GM21515 (cell line): ENCODE measurements at regions not wholly inside any gene's neighbourhood (a gene's known extent, or its start where the extent isn't known, plus 50 kb on each side); places are given as distances from the start of the nearest gene placed in this dataset.
"Not testable (repeated sequence)": the region's sequence is repeated elsewhere in the genome, so short reads cannot be mapped to it uniquely, and the experiment has no call there.

Experiments
- ATAC-seq: cut with Tn5 transposase; IDR thresholded peaks from one replicate; pipeline ENCODE4 v1.9.1; 2021; ENCODE audit not compliant: unreplicated experiment

DNA sequence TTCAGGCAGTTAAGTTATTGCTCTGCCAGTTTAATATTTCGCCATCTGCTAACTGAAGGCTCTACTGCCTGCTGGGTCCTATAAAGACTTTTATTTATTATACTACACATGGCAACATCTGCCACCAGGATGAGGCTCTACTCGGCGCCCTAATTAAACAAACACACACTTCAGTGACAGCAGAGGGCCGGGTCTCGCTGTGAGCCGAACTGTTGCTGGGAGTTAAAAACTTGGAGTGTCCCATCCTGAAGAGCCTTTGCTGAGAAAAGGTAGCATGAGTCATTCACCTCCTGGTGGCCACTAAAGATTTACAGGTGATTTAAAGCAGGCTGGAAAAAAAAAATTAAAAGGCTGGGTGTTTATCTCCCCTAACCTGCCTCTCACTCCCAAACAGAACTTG is 183.7 kb downstream of the NPIPA8 start:
- ATAC-seq = not testable (repeated sequence)

- not testable (repeated sequence) for ATAC-seq
Measured at GRCh38 chr16:18148132-18148531, 188.4 kb downstream of the NPIPA8 start.

DNA sequence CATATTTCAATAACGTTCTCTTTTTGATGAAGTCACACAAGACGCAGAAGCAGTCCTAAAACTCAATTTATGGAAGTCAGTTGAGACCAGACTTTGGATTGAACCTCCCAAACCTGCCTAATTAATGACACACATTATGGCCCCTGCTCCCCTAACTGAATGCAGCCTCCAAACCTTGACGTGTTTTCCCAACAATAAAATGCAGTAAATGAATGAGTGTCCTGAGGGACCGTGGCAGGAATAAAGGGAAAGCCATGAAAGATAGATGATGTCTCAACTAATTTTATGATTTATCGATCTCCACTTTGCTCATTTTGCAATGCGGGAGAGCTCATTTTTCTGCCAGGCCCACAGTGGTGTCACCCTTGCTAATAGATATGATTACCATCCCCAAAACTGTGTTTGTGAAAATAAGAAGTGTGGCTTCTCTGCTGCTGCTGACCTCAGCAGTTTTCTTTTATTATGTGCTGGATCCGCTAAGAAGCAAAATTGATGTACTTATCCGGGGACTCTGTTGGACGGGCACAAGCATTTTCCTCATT is 189.9 kb downstream of the NPIPA8 start:
- not testable (repeated sequence) for ATAC-seq

DNA sequence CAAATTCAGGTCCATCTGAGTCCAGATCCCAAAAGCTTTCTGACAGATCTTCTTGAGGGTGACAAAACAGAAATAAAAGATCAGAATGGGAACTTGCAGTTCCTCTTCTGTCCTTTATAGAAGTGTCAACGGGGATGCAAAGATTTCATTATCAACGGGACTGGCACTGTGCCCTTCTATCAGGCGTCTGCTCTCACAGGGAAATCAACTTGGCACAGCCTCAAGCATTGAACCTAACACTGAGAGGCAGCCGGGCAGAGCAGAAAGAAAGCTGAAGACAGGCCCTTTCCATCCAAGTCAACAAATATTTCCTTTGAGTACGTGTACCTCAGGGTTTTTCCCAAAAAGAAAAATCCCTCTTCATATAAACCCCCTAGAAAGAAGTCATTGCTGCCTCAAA is 194.5 kb downstream of the NPIPA8 start:
- not testable (repeated sequence) for ATAC-seq

DNA sequence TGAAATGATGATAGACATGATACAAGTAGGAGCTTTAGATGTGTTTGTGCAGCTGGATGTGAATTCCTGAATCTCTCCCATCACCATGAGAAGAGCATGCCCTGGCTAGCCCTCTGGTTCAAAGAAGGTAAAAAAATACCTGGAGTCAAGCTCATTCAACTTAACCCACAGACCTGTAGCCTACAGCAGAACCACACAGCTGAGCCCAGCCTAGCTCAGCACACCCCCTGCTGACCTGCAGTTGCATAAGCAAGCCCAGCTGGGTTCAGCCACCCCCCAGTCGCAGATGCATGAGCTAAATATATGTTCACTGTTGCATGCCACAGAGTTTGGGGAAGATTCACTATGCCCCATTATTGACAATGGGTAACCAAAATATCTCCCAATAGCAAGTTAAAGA is 200.2 kb downstream of the NPIPA8 start:
- ATAC-seq = not testable (repeated sequence)

DNA sequence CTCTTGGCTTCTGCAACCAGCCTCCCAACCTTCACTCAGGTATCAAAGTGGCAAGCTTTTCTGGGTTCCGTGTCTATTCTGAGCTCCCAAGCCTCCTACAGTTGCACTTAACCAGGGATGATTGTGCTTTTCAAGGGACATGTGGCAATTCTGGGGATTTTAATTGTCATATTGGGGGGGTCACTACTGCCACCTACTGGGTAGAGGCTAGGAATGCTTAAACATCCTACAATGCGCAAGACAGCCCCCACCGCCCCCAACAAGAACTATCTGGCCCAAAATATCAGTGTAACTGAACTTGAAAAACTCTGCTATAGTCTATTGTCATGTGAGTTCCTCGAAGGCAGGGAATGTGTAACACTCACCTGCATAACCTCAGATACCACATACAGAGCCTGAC is 201.5 kb downstream of the NPIPA8 start:
- ATAC-seq = not testable (repeated sequence)

GRCh38 chr16:18131587-18131986 is 204.9 kb downstream of the NPIPA8 start:
- ATAC-seq = not testable (repeated sequence)

- not testable (repeated sequence) for ATAC-seq
Measured at GRCh38 chr16:18130478-18131120, 205.9 kb downstream of the NPIPA8 start.

DNA sequence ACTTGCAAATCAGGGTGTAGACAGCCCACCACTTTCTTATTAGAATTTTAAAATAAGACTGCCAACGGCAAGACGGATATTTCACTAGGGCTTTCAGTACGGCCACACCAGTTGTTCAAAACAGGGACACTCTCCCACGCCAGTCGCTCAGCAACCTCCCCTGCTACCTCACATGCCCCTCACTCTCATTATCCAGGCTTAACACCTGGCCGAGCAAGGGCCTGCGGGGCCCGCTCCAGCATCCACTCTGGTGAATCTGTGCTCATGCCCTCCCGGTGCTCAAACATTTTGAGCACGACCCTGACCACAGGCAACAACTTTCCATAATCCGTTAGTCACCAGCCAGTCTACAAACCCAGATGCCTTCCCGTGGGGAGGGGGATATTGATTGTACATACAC is 209.5 kb downstream of the NPIPA8 start:
- ATAC-seq = not testable (repeated sequence)

DNA sequence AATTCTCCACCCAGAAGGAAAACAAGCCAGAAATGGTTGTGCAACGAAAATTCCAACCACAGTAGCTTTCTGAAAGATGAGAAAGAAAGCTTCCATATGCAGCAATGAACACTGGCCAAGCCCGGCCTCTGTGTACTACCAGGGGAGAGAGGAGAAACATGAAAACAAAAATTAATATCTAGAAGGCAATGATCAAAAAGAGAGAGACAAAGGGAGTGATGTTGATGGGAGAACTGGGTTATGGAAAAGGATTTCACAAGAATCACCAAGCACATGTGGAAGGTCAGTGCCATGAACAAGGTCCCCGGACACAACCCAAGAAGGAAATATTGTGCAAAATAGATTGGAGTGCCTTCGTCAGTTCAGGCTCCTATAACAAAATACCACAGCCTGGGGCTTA is 217.4 kb downstream of the NPIPA8 start:
- ATAC-seq = not testable (repeated sequence)

DNA sequence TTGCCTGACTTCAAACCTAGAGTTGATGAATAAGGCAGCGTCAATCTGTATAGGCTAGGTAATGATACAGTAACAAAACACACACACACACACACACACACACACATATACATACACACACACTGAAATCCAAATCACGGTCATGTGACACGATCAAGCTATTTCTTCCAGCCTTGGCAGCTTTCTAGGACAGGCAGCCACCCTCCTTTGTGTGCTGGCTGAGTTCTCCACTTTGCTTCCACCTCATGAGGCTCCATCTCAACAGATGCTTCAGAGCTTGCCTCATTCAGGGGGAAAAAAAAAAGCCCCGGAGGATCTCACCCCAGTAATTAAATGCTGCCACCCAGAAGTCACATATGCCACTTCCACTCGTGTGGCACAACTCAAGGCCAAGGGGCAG is 217.9 kb downstream of the NPIPA8 start:
- not testable (repeated sequence) for ATAC-seq

GRCh38 chr16:18118071-18118470 is 218.5 kb downstream of the NPIPA8 start:
- ATAC-seq = not testable (repeated sequence)

DNA sequence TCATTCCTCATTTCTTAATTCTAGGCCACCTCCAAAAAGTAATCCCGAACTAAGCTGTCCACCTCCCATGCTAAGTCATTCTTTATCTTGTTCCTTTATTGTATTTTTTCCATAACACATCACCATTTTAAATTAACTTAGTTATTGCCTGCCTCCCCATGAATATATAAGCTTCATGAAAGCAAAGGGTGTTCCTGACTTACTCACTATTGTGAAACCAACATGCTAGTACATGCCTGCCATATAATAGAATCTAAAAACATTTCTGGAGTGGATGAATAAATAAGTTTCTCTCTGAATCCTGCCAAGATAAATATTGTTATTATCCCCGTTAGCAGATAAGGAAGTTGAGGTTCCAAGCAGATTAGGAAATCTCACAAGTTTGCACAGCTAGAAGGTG is 232.1 kb downstream of the NPIPA8 start:
- not testable (repeated sequence) for ATAC-seq

DNA sequence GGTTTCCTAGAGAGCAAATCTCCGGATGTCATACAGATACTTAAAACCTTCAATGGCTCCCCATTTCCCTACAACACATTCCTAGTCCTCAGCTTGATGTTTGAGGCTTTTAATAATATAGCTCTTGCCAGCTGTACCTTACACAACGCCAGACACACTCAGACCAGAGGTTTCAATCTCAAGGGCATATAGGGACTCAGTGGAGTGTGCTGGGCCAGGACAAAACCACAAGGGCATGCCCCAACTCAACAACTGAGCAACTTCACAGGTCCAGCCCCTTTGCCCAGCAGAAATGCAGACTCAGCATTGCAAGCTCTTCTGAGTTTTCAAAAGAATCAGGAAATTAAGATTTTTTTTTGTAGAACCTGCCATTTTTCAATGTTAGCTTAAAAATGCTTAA is 235.5 kb downstream of the NPIPA8 start:
- not testable (repeated sequence) for ATAC-seq

GRCh38 chr16:18092605-18093004 is 243.9 kb downstream of the NPIPA8 start:
- not testable (repeated sequence) for ATAC-seq

- not testable (repeated sequence) for ATAC-seq
Measured at GRCh38 chr16:18080658-18081363, 255.7 kb downstream of the NPIPA8 start.

- ATAC-seq = not testable (repeated sequence)
Measured at GRCh38 chr16:18077910-18078309, 258.6 kb downstream of the NPIPA8 start.

GRCh38 chr16:18072161-18072560 is 264.4 kb downstream of the NPIPA8 start:
- no peak for ATAC-seq

DNA sequence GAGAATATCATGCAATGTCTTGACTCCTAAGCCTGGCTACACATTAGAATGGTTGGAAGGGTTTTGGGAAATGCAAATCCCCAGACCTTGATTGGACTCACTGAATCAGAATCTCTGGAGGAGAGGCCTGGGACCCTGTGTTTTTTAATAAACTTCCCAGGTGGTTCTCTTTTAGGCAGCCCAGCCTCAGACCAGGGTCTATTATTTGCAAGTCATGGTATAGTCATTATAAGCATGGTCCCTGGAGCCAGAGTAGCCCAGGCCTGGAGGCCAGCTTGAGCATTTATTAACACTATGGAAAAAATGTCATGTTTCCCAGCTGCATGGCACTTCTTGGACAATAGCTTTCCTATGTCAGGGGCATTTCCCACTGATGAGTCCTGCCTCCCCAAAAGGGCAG is 266.9 kb downstream of the NPIPA8 start:
- no peak for ATAC-seq

GRCh38 chr16:18068477-18068876 is 268.1 kb downstream of the NPIPA8 start:
- ATAC-seq = no peak

DNA sequence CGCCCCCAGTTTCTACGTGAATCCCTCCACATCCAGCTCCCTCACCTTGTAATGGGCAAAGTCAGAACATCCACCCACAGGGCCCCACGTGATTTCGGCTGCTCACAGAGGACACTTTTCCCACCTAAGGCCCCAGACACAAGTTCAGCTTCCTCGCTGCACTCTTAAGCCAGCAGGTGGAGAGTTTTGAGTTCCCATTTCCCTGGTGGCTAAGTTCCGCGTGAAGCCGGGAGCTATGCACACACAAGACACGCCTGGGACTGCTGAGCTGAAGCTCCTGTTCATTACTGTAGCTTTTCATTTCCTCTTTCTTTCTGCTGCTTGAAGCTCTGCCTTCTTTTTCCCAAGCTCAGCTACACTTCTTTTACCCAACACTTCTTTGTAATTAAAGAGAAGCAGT is 273.8 kb downstream of the NPIPA8 start:
- no peak for ATAC-seq

- ATAC-seq = no peak
Measured at GRCh38 chr16:18060351-18060750, 276.2 kb downstream of the NPIPA8 start.
